GM18507 (cell line): ENCODE measurements at regions not wholly inside any gene's neighbourhood (a gene's known extent, or its start where the extent isn't known, plus 50 kb on each side); places are given as distances from the start of the nearest gene placed in this dataset.

Experiments
- DNase-seq: peaks from one replicate; pipeline ENCODE4 v3.0.0; 2011; ENCODE audit warnings: low read depth; ENCODE audit not compliant: insufficient read length; ENCODE audit errors: extremely low spot score
- FAIRE-seq: peaks from 2 replicates; lab custom pipeline; 2011; peaks lifted over from hg19 to GRCh38; lab: Jason Lieb, UNC

- no peak for FAIRE-seq
- no peak for DNase-seq
These were observed 50.3 kb downstream of the NAV1 start for GRCh38 chr1:201589186-201589585.

- FAIRE-seq (no peak), DNase-seq (no peak)
These were observed 51.5 kb downstream of the NAV1 start for GRCh38 chr1:201590474-201590873.

- DNase-seq: no peak
- FAIRE-seq: no peak
These were observed 52.4 kb downstream of the NAV1 start for GRCh38 chr1:201591348-201591747.

GRCh38 chr1:201591981-201592380 lies 53.1 kb downstream of the NAV1 start:
- no peak for FAIRE-seq

GRCh38 chr1:201593200-201593921 lies 54.4 kb downstream of the NAV1 start:
- no peak for DNase-seq
- FAIRE-seq: no peak

More at GRCh38 chr1:201591981-201592380, 53.1 kb downstream of the NAV1 start:
- no peak for DNase-seq

- no peak for DNase-seq
- no peak for FAIRE-seq
These were observed 55.8 kb downstream of the NAV1 start for GRCh38 chr1:201594575-201595245.

- no peak for DNase-seq
- no peak for FAIRE-seq
These were observed 56.5 kb downstream of the NAV1 start for GRCh38 chr1:201595381-201595780.

- FAIRE-seq: no peak
- DNase-seq: no peak
These were observed 57.4 kb downstream of the NAV1 start for GRCh38 chr1:201596101-201596868.

GRCh38 chr1:201597551-201598230 lies 58.8 kb downstream of the NAV1 start:
- no peak for FAIRE-seq
- no peak for DNase-seq

- no peak for DNase-seq
- FAIRE-seq: no peak
These were observed 59.5 kb downstream of the NAV1 start for GRCh38 chr1:201598396-201598795.

- FAIRE-seq: no peak
These were observed 60.0 kb downstream of the NAV1 start for GRCh38 chr1:201598973-201599372.

GRCh38 chr1:201599548-201599947 lies 60.6 kb downstream of the NAV1 start:
- no peak for FAIRE-seq

More at GRCh38 chr1:201598973-201599372, 60.0 kb downstream of the NAV1 start:
- DNase-seq: no peak

GRCh38 chr1:201602413-201603265 lies 63.7 kb downstream of the NAV1 start:
- FAIRE-seq: no peak

More at GRCh38 chr1:201599548-201599947, 60.6 kb downstream of the NAV1 start:
- no peak for DNase-seq

GRCh38 chr1:201603613-201604232 lies 64.8 kb downstream of the NAV1 start:
- no peak for DNase-seq
- FAIRE-seq: no peak

More at GRCh38 chr1:201602413-201603265, 63.7 kb downstream of the NAV1 start:
- no peak for DNase-seq

GRCh38 chr1:201605385-201606010 lies 66.6 kb downstream of the NAV1 start:
- FAIRE-seq (no peak), DNase-seq (no peak)

- FAIRE-seq (no peak), DNase-seq (no peak)
These were observed 67.2 kb downstream of the NAV1 start for GRCh38 chr1:201606096-201606495.

- FAIRE-seq (no peak), DNase-seq (no peak)
These were observed 67.7 kb downstream of the NAV1 start for GRCh38 chr1:201606623-201607022.
